Right cardiac atrium (tissue), 5 donors: ENCODE measurements at regions not wholly inside any gene's neighbourhood (a gene's known extent, or its start where the extent isn't known, plus 50 kb on each side); places are given as distances from the start of the nearest gene placed in this dataset.
"Not testable (repeated sequence)": the region's sequence is repeated elsewhere in the genome, so short reads cannot be mapped to it uniquely, and the experiment has no call there.

Source experiments
- ATAC-seq, 2 donors: fragments of 200-7000 bp; cut with Tn5 transposase; one replicate each; pipeline versions ENCODE4 v1.8.0 to v1.9.1; 2020; ENCODE audit warnings: moderate library complexity in 2 of 2, mild to moderate bottlenecking in 1 of 2
- DNase-seq, 3 donors: peaks; one replicate each; pipeline ENCODE4 v3.0.0-alpha.2; 2020
- H3K27ac ChIP-seq: one replicate; pipeline ENCODE4 v1.5.1; 2013; ENCODE audit warnings: mild to moderate bottlenecking, low read length, control low read depth, moderate library complexity
- H3K27me3 ChIP-seq: one replicate; pipeline ENCODE4 v1.6.1; 2013; ENCODE audit not compliant: control insufficient read depth, insufficient read depth
- H3K4me1 ChIP-seq: one replicate; pipeline ENCODE4 v1.6.1; 2013; ENCODE audit warnings: low read length; ENCODE audit not compliant: control insufficient read depth, insufficient read depth
- H3K4me3 ChIP-seq: one replicate; pipeline ENCODE4 v1.5.1; 2013; ENCODE audit warnings: low read length, control low read depth
- H3K9me3 ChIP-seq: one replicate; pipeline ENCODE4 v1.6.1; 2013; ENCODE audit warnings: low read length; ENCODE audit not compliant: control insufficient read depth
- WGBS: extraction: QIAGEN DNeasy Blood & Tissue Kit; methylation state at CpG from one replicate; pipeline ENCODE4 v1.1.7; 2013; 5-methylcytosine and 5-hydroxymethylcytosine counted together
- intact Hi-C, 4 donors: fragments of 100-400 bp; cut with DNase I; formaldehyde crosslinking; loops; one replicate each; pipeline versions ENCODE4 v1.11.0 to v1.14.0; 2022 to 2023
- donor health status: healthy with polysubstance abuse.
- donor health status: DM: no; HTN: yes; CAD: no.
- donor health status: DM: no; HTN: no; CAD: no.
- donor health status: DM: no; HTN: yes; CAD: no; lungs with severe emphysema.
- donor health status: DM: yes; HTN: yes; CAD: no.

DNA sequence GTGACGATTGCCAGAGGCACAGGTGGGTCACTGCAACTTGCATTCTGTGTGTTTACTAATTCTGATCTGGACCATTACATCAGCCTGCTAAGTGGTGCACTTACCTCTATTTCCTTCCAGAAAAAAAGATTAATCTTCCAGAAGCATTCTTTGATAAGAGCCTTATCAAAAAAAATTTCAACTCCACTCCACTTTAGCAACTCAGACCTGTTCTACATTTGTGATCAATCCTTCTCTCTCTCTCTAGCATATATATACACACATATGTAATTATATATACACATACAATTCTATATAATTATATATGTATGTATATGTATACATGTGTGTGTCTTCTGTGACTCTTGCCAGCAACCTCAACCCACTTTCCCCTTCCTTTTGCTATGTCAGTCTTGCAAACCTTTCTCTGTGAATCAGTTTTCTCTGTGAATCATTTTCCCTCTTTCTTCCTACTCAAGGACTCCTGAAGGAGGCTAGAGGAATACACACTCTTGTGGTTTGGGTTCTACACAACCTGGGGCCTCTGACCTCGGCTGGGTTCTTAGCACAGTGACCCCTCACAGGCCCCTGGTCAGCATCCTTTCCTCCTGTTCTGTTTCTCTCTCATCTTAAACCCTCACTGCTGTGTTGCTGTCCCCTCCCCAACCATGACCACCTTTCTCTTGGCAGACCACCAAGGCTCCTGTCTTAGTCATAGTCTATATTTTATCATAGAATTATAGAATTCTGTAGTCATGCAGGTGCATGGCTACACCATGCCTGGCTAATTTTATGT lies 130.4 kb upstream of the PELI1 start:
- Histone ChIP-seq H3K4me1 (peaks cover 15% of the 10 kb centered on the region), H3K27ac (peak overlapping the region; percentile 82), H3K4me3 (no peak overlapping the region), H3K9me3 (no peaks in the 10 kb centered on the region), H3K27me3 (no peaks in the 10 kb centered on the region)
- intact Hi-C loops = no loop called here
- no peak for DNase-seq
- 81% methylated on average over 2 of the region's 2 CpGs for WGBS
- no peak for ATAC-seq

DNA sequence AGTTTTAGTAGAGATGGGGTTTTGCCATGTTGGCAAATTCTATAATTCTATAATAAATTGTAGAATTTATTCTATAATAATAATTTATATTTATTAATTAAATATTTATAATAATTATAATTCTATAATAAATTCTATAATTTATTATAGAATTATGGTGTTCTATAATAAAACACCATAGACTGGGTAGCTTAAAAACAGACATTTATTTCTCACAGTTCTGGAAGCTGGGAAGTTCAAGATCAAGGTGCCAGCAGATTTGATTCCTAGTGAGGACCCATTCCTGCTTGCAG lies 130.9 kb upstream of the PELI1 start:
- Histone ChIP-seq H3K4me1 (peaks cover 15% of the 10 kb centered on the region), H3K27me3 (no peaks in the 10 kb centered on the region), H3K27ac (no peak overlapping the region), H3K9me3 (no peaks in the 10 kb centered on the region), H3K4me3 (no peak overlapping the region)
- DNase-seq (no peak), ATAC-seq (no peak)
- intact Hi-C loops = no loop called here

DNA sequence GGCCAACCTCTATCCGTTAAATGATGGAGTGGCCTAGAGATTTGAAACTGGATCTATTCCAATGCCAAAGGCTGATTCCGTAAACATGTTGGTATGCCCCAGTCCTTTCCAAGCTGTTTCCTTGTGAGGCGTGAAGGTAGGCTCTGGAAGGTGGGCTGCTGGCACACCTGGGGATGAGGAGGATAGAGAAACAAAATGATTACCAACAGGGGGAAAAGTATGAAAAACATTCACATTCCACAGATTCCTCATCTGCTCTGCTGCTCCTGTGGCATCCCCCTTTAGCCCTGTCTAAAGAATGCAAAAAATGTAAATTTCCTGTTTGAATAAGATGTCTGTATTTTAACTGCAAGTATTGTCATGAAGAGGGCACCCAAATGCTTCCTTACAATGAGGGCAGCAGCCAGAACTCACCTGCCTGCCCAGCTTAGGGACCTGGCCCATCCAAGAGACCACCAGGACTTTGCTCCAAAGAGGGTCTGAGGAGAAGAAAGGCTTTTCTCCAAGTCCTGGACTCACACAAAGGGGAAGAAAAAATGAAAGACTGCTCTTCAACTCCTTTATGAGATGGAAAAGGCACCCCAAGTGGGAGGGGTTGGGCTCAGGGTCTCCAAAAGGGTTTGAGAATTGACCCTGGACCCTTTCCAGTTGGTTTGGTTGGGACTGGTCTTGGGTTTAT lies 132.3 kb upstream of the PELI1 start:
- ATAC-seq (no peak), DNase-seq (no peak)
- intact Hi-C loops = no loop called here
- H3K9me3 ChIP-seq = no peaks in the 10 kb centered on the region
- 94% methylated on average over 3 of the region's 3 CpGs for WGBS
- no peak overlapping the region for H3K4me3 ChIP-seq
- H3K4me1 ChIP-seq = peaks cover 15% of the 10 kb centered on the region
- H3K27ac ChIP-seq = no peak overlapping the region
- H3K27me3 ChIP-seq = no peaks in the 10 kb centered on the region

DNA sequence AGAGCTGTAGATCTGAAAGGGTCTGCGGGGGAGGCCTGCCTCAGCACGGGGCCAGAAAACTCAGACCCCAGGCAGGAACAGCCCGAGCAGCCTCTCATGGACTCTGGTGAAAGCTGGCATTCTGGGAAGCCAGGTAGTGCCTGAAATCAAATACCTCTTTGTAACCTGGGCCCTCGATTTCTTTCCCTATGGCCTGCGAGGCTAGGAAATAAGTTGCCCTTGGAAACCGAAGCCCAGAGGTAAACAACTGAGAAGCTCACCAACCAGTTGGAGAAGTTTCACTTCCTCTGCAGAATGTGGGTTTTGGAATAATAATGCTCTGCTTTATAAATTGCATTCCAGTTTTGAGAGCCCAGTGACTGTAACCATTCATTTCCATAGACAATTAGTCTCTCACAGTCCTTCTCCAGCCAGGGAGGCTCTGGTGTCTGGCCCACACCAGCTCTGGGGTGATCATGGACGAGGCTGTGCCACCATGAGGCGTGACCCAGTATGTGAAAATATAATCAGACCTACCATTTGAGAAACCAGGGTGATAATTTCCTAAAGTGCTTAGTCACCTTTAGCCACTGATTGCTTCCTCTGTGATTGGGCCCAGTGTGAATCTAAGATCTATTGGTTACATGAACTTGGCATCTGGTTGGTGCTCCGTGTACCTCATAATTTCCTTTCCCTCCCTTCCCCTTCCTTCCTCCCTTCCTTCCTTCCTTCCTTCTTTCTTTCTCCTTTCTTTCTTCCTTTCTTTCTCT lies 133.1 kb upstream of the PELI1 start:
- DNase-seq (no peak), ATAC-seq (no peak)
- Histone ChIP-seq H3K9me3 (no peaks in the 10 kb centered on the region), H3K4me1 (peaks cover 15% of the 10 kb centered on the region), H3K27ac (no peak overlapping the region), H3K4me3 (no peak overlapping the region), H3K27me3 (no peaks in the 10 kb centered on the region)
- 76% methylated on average over 9 of the region's 9 CpGs for WGBS
- intact Hi-C loops = no loop called here

DNA sequence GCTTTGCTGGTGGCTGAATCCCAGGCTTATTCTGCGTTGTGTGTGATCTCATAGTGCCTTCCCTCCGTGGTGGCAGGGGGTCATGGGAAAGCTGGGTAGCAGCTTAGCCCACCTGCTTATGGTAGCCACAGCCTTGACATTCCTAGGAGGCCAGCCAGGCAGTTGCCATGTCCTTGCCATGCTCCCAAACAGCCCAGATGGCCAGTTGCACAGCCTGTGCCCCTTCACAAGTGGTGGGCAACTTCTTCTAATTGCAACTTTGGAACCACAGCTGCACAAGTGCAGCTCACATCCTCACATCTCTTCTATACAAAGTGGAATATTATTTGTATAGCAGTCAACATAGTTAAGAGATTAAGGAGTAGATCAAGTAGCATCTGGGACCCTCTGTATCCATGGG lies 136.6 kb upstream of the PELI1 start:
- H3K27me3 ChIP-seq, ATAC-seq, intact Hi-C loops, H3K4me1 ChIP-seq, H3K4me3 ChIP-seq, DNase-seq, H3K27ac ChIP-seq, H3K9me3 ChIP-seq: not testable (repeated sequence)
- no CpG with 5 or more reads among the region's 2 CpGs for WGBS

DNA sequence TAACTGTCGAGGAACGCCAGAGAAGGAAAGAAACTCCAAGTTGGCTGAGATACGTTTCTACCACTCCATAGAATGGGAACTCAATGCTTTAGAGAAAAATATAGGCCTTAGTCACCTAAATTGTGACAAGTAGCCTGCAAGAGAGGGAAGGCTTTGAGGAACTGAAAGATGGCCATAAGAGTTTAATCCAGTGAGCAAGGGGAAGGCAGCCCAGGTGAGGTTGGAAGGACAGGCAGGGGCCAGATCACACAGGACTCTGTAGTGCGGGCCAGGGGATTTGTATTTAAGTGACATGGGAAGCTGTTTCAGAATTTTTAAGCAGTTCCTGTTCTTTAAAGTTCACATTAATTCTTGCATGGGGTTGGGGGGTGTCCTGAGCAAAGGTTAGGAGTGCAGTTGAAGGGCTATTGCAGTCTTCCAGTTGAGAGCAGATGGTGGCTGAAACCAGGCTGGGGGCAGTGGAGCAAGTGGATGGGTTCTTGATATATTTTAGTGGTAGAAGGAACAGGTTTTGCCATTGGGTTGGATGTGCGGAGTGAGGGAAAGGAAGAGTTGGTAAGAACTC lies 138.9 kb upstream of the PELI1 start:
- H3K4me3 ChIP-seq = no peak overlapping the region
- no peak for ATAC-seq
- H3K4me1 ChIP-seq = no peaks in the 10 kb centered on the region
- no peak overlapping the region for H3K27ac ChIP-seq
- DNase-seq = no peak
- no peaks in the 10 kb centered on the region for H3K9me3 ChIP-seq
- no peaks in the 10 kb centered on the region for H3K27me3 ChIP-seq
- intact Hi-C loops = no loop called here
- 99% methylated on average over 5 of the region's 5 CpGs for WGBS

DNA sequence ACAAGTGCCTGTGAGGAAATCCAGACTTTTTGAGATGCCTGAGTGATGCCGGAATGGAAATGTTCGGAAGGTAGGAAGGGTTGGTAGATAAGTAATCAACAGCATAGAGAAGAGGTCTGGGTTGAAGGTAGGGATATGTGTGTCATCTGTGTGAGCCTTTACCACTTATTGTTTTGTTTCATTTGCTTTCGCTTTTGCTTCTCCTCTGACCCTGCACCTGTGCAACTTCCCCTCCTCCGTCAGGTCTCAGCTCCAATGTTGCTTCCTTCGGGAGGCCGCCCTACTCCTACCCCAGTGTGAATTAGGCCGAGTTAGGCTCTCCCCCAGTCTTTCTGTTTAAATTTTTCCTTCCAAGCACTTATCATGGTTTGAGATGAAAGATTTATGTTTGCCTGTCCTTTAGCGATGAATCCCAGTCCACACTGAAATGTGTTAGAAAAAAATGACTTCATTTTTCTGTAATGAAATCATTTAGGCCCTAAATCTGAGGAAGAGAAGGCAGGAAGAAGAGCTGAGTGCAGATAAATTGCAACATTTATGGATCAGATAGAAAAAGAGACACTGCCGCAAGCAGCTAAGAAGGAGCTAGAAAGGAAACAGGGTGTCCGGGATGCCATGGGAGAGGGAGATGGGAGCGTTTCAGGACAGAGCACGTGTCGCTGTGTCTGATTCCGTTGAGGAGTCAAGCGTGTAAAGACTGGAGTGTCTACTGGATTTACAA lies 139.6 kb upstream of the PELI1 start:
- Histone ChIP-seq H3K4me1 (no peaks in the 10 kb centered on the region), H3K4me3 (no peak overlapping the region), H3K27ac (no peak overlapping the region), H3K27me3 (no peaks in the 10 kb centered on the region), H3K9me3 (no peaks in the 10 kb centered on the region)
- DNase-seq (no peak), ATAC-seq (peak; percentile 28 to 48)
- intact Hi-C loops = no loop called here
- 47% methylated on average over 15 of the region's 15 CpGs for WGBS

DNA sequence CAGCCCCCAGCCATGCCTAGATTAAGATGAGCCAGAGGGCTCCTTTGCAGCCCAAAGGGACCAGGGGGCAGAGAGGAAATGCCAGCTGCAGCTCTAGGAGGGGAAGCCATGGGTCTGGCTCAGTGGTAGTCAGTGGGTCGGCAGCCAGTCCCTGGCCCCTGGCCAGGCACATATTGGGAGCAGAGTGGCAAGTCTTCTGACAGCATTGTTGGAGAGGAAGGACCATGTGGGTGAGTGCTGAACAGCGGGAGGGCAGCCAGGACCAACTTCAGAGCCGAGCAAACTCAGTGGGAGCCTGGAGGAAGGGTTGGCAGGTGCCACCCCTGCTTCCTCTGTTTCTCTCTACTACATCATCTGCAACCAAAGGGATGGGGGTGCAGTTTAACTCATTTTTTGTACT lies 140.5 kb upstream of the PELI1 start:
- Histone ChIP-seq H3K27me3 (no peaks in the 10 kb centered on the region), H3K4me3 (no peak overlapping the region), H3K4me1 (no peaks in the 10 kb centered on the region), H3K27ac (no peak overlapping the region), H3K9me3 (no peaks in the 10 kb centered on the region)
- ATAC-seq (peak in 1 of 2 donors; percentile 22), DNase-seq (no peak)
- 58% methylated on average over 3 of the region's 3 CpGs for WGBS
- intact Hi-C loops = no loop called here

DNA sequence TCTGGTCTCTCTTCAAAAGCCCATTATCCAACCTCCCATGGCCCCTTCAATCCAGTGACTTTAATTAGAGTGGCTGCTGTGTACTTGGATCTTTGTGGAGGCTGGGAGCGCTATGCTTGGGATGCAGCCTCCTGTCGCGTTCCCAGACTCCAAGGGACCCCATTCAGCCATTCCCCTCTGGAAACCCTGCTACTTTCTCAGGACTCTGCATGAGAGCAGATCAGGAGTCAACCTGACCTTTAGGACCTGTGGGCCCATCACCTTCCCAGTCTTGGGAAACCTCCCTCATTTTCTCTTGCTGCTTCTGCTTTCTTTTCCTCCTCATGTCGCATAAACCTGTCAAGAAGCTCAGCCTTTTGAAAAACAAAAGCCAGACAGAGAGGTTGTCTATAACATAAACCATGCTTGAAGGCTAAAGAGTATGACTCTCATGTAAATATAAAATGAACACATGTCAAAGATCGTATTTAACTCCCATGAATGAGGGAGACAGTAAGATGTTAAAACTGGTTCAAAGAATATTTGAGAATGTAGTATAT lies 143.1 kb upstream of the PELI1 start:
- WGBS = 95% methylated on average over 5 of the region's 5 CpGs
- Histone ChIP-seq H3K4me3 (no peak overlapping the region), H3K4me1 (no peaks in the 10 kb centered on the region), H3K27me3 (no peaks in the 10 kb centered on the region), H3K27ac (no peak overlapping the region), H3K9me3 (no peaks in the 10 kb centered on the region)
- intact Hi-C loops = no loop called here
- no peak for ATAC-seq
- DNase-seq = no peak

DNA sequence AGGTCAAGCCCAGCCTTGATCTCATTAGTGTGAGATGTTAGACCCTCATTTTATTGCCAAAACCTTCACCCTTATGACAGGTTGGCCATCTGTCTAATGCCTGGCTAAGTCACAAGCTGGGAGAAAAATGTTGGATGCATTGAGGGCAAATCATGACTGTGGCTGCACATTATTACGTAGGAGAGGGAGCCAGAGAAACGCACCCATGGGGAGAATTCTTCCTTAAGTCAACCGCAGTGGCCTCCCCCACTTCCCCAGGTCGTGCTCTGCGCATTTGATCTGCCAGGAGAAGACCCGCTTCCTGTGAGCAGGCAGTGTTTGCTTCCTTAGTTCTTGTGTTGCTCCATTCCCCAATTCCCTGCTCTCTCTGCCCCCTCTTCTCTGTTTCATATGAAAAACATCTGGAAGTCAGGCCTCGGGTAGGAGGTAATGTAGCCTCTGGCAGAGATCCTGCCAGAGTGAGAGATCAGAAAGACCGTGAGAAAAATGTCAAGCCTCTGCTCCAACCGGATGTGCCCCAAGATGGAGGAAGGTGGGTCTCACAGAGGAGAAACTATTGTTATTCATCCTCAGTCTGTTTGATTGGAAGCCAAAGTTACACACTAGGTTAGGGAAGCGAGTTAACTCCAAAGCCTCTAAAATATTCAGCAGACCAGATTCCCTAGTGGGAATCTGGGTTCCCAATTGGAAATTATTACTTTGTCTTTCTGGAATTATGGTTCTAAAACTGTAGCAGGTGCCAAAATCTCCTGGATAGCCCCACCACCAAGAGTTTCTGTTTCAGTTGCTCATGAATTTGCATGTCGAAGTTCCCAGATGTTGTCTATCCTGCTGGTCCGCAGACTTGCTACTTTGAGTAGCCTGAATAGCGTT lies 144.3 kb upstream of the PELI1 start:
- 45% methylated on average over 13 of the region's 13 CpGs for WGBS
- no peak for DNase-seq
- Histone ChIP-seq H3K4me1 (no peaks in the 10 kb centered on the region), H3K4me3 (no peak overlapping the region), H3K27ac (no peak overlapping the region), H3K27me3 (no peaks in the 10 kb centered on the region), H3K9me3 (no peaks in the 10 kb centered on the region)
- intact Hi-C loops = no loop called here
- peak; percentile 46 to 76 for ATAC-seq
